SK-N-SH treated with all-trans-retinoic acid at 6 μM for 48 hours (cell line): ENCODE measurements at regions not wholly inside any gene's neighbourhood (a gene's known extent, or its start where the extent isn't known, plus 50 kb on each side); places are given as distances from the start of the nearest gene placed in this dataset.

Experiments
- ATAC-seq: fragments of 200-7000 bp; cut with Tn5 transposase; 3 replicates; pipeline ENCODE4 v1.9.1; 2020; ENCODE audit warnings: mild to moderate bottlenecking, moderate library complexity
- ARNTL ChIP-seq: fragments of 450-650 bp; formaldehyde crosslinking; IDR thresholded peaks from 2 replicates; pipeline ENCODE4 v1.5.0; 2020; ENCODE audit warnings: low read depth, mild to moderate bottlenecking, moderate library complexity, borderline replicate concordance
- BACH2 ChIP-seq: fragments of 250-450 bp; sonication (Bioruptor Pico); IDR thresholded peaks from 2 replicates; pipeline ENCODE4 v1.9.0; 2021; ENCODE audit warnings: mild to moderate bottlenecking, borderline replicate concordance
- CSDC2 ChIP-seq: fragments of 250-450 bp; sonication (Bioruptor Pico); IDR thresholded peaks from 2 replicates; pipeline ENCODE4 v1.5.0; 2020; ENCODE audit warnings: mild to moderate bottlenecking, moderate library complexity
- ESRRG ChIP-seq: fragments of 250-450 bp; sonication (Bioruptor Pico); IDR thresholded peaks from 2 replicates; pipeline ENCODE4 v1.6.1; 2021; ENCODE audit warnings: mild to moderate bottlenecking
- GLIS3 ChIP-seq: fragments of 250-450 bp; sonication (Bioruptor Pico); IDR thresholded peaks from 2 replicates; pipeline ENCODE4 v1.5.0; 2020; ENCODE audit warnings: mild to moderate bottlenecking, moderate library complexity
- ISL1 ChIP-seq: fragments of 250-450 bp; sonication (Bioruptor Pico); IDR thresholded peaks from 2 replicates; pipeline ENCODE4 v2.1.2; 2022; ENCODE audit warnings: mild to moderate bottlenecking, moderate library complexity
- OSR1 ChIP-seq: fragments of 250-450 bp; sonication (Bioruptor Pico); IDR thresholded peaks from 2 replicates; pipeline ENCODE4 v1.8.0; 2022; ENCODE audit warnings: moderate library complexity, mild to moderate bottlenecking, inconsistent platforms
- PPARA ChIP-seq: fragments of 250-450 bp; sonication (Bioruptor Pico); IDR thresholded peaks from 2 replicates; pipeline ENCODE4 v1.5.0; 2020; ENCODE audit warnings: mild to moderate bottlenecking, borderline replicate concordance
- RARB ChIP-seq: fragments of 250-450 bp; sonication (Bioruptor Pico); IDR thresholded peaks from 2 replicates; pipeline ENCODE4 v1.8.0; 2021; ENCODE audit warnings: mild to moderate bottlenecking, moderate library complexity
- SNAI2 ChIP-seq: fragments of 250-450 bp; sonication (Bioruptor Pico); IDR thresholded peaks from 2 replicates; pipeline ENCODE4 v1.5.0; 2020; ENCODE audit warnings: mild to moderate bottlenecking, moderate library complexity
- TCF4 ChIP-seq: fragments of 250-450 bp; sonication (Bioruptor Pico); IDR thresholded peaks from 2 replicates; pipeline ENCODE4 v1.8.0; 2021; ENCODE audit warnings: mild to moderate bottlenecking, moderate library complexity, borderline replicate concordance
- TOX ChIP-seq: fragments of 250-450 bp; sonication (Bioruptor Pico); IDR thresholded peaks from 2 replicates; pipeline ENCODE4 v1.8.0; 2021; ENCODE audit warnings: mild to moderate bottlenecking, moderate library complexity, borderline replicate concordance
- ZC3H10 ChIP-seq: fragments of 250-450 bp; sonication (Bioruptor Pico); IDR thresholded peaks from 2 replicates; pipeline ENCODE4 v1.5.1; 2021; ENCODE audit warnings: mild to moderate bottlenecking, moderate library complexity
- ZFP3 ChIP-seq: fragments of 250-450 bp; sonication (Bioruptor Pico); IDR thresholded peaks from 2 replicates; pipeline ENCODE4 v1.5.0; 2020; ENCODE audit warnings: mild to moderate bottlenecking, moderate library complexity
- ZNF565 ChIP-seq: fragments of 450-650 bp; formaldehyde crosslinking; conservative IDR thresholded peaks from 2 replicates; pipeline ENCODE4 v1.5.0; 2020; ENCODE audit warnings: low read depth, mild to moderate bottlenecking, moderate library complexity
- ZNF70 ChIP-seq: fragments of 450-650 bp; formaldehyde crosslinking; IDR thresholded peaks from 2 replicates; pipeline ENCODE4 v1.5.0; 2020; ENCODE audit warnings: mild to moderate bottlenecking, moderate library complexity
- ZNF8 ChIP-seq: fragments of 450-650 bp; formaldehyde crosslinking; IDR thresholded peaks from 2 replicates; pipeline ENCODE4 v1.5.0; 2020; ENCODE audit warnings: mild to moderate bottlenecking, moderate library complexity
- TF ChIP-seq, protein P1 (sequence below): fragments of 250-450 bp; sonication (Bioruptor Pico); IDR thresholded peaks from 2 replicates; pipeline ENCODE4 v1.5.1; 2020; ENCODE audit warnings: low read depth, mild to moderate bottlenecking, moderate library complexity
- TF ChIP-seq, protein P2 (sequence below): fragments of 250-450 bp; sonication (Bioruptor Pico); IDR thresholded peaks from 2 replicates; pipeline ENCODE4 v1.8.0; 2020; ENCODE audit warnings: mild to moderate bottlenecking, moderate library complexity, borderline replicate concordance
- TF ChIP-seq, protein P3 (sequence below): fragments of 250-450 bp; sonication (Bioruptor Pico); IDR thresholded peaks from 2 replicates; pipeline ENCODE4 v1.5.1; 2021; ENCODE audit warnings: mild to moderate bottlenecking, moderate library complexity
- TF ChIP-seq, protein P4 (sequence below): fragments of 250-450 bp; sonication (Bioruptor Pico); IDR thresholded peaks from 2 replicates; pipeline ENCODE4 v1.8.0; 2021; ENCODE audit warnings: low read depth, mild to moderate bottlenecking, moderate library complexity, borderline replicate concordance

DNA sequence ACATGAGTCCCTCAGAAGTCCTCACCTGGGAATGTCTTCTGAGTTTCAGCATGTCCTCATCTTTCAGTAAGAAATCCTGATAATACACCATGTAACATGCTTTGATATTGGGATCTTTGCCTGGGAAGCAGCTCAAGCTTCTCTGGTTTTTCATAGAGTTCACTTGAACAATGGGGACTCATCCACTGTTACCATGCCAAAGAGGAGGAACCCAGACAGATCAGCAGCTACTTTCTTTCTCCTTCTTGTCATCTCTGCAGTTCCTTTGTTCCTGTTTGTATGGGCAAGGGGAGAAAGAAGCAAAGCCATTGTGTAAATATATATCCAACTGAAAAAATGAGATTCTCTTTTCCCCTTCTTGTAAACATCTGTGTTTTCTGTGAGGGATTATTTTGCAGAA is 450.6 kb upstream of the HS3ST5 start:
- no peak for ATAC-seq
- TF ChIP-seq BACH2 (no peak), ISL1 (CRISPR knock-in tag) (no peak), SNAI2 (CRISPR knock-in tag) (no peak), ZNF8 (CRISPR knock-in tag) (no peak), ARNTL (no peak), ZFP3 (CRISPR knock-in tag) (no peak), TOX (CRISPR knock-in tag) (no peak), TCF4 (CRISPR knock-in tag) (no peak), GLIS3 (CRISPR knock-in tag) (no peak), ZC3H10 (CRISPR knock-in tag) (no peak), RARB (no peak), CSDC2 (CRISPR knock-in tag) (no peak), ESRRG (CRISPR knock-in tag) (no peak), OSR1 (CRISPR knock-in tag) (no peak)
- TF ChIP-seq, protein P1, sequence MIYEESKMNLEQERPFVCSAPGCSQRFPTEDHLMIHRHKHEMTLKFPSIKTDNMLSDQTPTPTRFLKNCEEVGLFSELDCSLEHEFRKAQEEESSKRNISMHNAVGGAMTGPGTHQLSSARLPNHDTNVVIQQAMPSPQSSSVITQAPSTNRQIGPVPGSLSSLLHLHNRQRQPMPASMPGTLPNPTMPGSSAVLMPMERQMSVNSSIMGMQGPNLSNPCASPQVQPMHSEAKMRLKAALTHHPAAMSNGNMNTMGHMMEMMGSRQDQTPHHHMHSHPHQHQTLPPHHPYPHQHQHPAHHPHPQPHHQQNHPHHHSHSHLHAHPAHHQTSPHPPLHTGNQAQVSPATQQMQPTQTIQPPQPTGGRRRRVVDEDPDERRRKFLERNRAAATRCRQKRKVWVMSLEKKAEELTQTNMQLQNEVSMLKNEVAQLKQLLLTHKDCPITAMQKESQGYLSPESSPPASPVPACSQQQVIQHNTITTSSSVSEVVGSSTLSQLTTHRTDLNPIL (CRISPR knock-in tag) = no peak
- TF ChIP-seq, protein P2, sequence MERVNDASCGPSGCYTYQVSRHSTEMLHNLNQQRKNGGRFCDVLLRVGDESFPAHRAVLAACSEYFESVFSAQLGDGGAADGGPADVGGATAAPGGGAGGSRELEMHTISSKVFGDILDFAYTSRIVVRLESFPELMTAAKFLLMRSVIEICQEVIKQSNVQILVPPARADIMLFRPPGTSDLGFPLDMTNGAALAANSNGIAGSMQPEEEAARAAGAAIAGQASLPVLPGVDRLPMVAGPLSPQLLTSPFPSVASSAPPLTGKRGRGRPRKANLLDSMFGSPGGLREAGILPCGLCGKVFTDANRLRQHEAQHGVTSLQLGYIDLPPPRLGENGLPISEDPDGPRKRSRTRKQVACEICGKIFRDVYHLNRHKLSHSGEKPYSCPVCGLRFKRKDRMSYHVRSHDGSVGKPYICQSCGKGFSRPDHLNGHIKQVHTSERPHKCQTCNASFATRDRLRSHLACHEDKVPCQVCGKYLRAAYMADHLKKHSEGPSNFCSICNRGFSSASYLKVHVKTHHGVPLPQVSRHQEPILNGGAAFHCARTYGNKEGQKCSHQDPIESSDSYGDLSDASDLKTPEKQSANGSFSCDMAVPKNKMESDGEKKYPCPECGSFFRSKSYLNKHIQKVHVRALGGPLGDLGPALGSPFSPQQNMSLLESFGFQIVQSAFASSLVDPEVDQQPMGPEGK (CRISPR knock-in tag) = no peak
- TF ChIP-seq, protein P3, sequence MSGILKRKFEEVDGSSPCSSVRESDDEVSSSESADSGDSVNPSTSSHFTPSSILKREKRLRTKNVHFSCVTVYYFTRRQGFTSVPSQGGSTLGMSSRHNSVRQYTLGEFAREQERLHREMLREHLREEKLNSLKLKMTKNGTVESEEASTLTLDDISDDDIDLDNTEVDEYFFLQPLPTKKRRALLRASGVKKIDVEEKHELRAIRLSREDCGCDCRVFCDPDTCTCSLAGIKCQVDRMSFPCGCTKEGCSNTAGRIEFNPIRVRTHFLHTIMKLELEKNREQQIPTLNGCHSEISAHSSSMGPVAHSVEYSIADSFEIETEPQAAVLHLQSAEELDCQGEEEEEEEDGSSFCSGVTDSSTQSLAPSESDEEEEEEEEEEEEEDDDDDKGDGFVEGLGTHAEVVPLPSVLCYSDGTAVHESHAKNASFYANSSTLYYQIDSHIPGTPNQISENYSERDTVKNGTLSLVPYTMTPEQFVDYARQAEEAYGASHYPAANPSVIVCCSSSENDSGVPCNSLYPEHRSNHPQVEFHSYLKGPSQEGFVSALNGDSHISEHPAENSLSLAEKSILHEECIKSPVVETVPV (CRISPR knock-in tag) = no peak

DNA sequence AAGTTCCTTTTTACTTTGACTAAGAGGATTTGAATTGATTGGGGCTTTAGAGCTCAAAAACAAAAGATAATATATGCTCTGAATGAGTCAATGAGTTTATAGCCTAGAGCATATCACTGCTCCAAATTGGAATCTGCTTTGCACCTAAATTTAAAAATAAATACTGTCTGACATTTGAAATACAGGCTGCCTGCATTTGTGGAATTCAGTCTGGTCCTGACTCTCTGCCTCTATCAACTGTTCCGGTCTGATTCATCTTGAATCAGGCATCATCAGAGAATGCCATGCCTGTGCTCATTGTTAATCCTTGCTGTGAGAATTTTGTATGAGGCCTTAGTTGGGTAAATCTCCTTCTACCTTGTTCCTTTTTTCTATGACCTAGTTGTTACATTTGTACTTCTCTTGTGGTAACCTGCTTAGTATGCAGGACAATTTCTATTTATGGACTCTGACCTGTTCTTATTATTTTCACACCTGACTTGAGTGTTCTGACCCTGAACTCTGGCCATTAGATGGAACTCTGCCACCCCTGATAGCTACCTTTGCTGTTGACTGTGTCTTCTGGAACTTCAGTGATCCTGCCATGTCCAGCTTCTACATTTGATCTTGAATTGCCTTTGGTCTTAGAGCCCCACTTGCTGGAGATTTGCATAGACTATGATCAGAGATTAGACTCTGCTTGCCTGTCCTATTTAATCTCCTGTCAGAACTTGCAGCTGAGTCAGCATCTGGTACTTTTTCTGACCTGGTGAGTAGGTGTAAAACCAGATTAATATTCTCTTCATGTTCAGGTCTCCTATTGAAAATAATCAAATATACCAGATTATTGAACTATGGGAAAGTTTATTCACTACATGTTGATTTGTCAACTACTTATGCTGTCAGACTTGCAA is 442.7 kb upstream of the HS3ST5 start:
- no peak for ATAC-seq
- TF ChIP-seq RARB = no peak
- no peak for TF ChIP-seq ZNF70 (CRISPR knock-in tag)
- TF ChIP-seq, protein P4, sequence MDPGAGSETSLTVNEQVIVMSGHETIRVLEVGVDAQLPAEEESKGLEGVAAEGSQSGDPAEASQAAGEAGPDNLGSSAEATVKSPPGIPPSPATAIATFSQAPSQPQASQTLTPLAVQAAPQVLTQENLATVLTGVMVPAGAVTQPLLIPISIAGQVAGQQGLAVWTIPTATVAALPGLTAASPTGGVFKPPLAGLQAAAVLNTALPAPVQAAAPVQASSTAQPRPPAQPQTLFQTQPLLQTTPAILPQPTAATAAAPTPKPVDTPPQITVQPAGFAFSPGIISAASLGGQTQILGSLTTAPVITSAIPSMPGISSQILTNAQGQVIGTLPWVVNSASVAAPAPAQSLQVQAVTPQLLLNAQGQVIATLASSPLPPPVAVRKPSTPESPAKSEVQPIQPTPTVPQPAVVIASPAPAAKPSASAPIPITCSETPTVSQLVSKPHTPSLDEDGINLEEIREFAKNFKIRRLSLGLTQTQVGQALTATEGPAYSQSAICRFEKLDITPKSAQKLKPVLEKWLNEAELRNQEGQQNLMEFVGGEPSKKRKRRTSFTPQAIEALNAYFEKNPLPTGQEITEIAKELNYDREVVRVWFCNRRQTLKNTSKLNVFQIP = no peak
- no peak for TF ChIP-seq GLIS3 (CRISPR knock-in tag)
- TF ChIP-seq, protein P1 (CRISPR knock-in tag) = no peak
- TF ChIP-seq ARNTL = no peak
- TF ChIP-seq OSR1 (CRISPR knock-in tag) = no peak
- TF ChIP-seq CSDC2 (CRISPR knock-in tag) = no peak
- no peak for TF ChIP-seq TOX (CRISPR knock-in tag)
- TF ChIP-seq, protein P2 (CRISPR knock-in tag) = no peak
- no peak for TF ChIP-seq ZNF565 (CRISPR knock-in tag)
- no peak for TF ChIP-seq PPARA
- no peak for TF ChIP-seq ZNF8 (CRISPR knock-in tag)
